ENCODE measurements at regions not wholly inside any gene's neighbourhood (a gene's known extent, or its start where the extent isn't known, plus 50 kb on each side); places are given as distances from the start of the nearest gene placed in this dataset.

- Histone ChIP-seq H3K27ac (ENCODE audit: insufficient read depth, low read length) (no peak overlapping the region), H4K20me1 (ENCODE audit: insufficient read depth, low read length) (no peaks in the 10 kb centered on the region), H3K27me3 (ENCODE audit: control insufficient read depth, insufficient read depth, low read length) (no peaks in the 10 kb centered on the region), H4K5ac (ENCODE audit: low read depth, low read length) (no peak overlapping the region), H3K4me3 (ENCODE audit: insufficient read depth, low read depth, low read length) (no peak overlapping the region), H3K4me2 (ENCODE audit: low read depth, low read length) (no peak overlapping the region), H2BK15ac (ENCODE audit: low read depth, low read length) (no peak overlapping the region), H3K79me1 (ENCODE audit: low read depth in 1 of 2, low read length in 2 of 2) (no peaks in the 10 kb centered on the region), H4K91ac (ENCODE audit: insufficient read depth, low read depth, low read length) (no peak overlapping the region), H2AK9ac (replicated peaks; ENCODE audit: low read depth, low read length, poor library complexity) (no peak overlapping the region), H3K4ac (ENCODE audit: low read depth, low read length) (no peak overlapping the region), H3K23ac (ENCODE audit: low read depth, low read length) (no peak overlapping the region), H2BK20ac (ENCODE audit: low read depth, low read length) (no peak overlapping the region), H4K8ac (ENCODE audit: low read depth in 2 of 2, low read length in 2 of 2) (no peak overlapping the region), H3K36me3 (ENCODE audit: control insufficient read depth, insufficient read depth, low read length) (no peaks in the 10 kb centered on the region), H2BK5ac (ENCODE audit: low read depth, low read length, poor library complexity, severe bottlenecking) (no peak overlapping the region), H3K9me1 (ENCODE audit: insufficient read depth, low read length) (no peaks in the 10 kb centered on the region), H3K4me1 (ENCODE audit: control insufficient read depth, insufficient read depth, low read length) (no peaks in the 10 kb centered on the region), H2AFZ (replicated peaks; ENCODE audit: low read length, poor library complexity) (no peak overlapping the region), H3K56ac (ENCODE audit: extremely low read depth, insufficient read depth, low read length) (no peak overlapping the region), H2AK5ac (ENCODE audit: low read depth, low read length) (no peak overlapping the region), H2BK120ac (ENCODE audit: low read depth, low read length) (no peak overlapping the region), H3K14ac (replicated peaks; ENCODE audit: low read depth, low read length) (no peak overlapping the region), H3K18ac (ENCODE audit: low read depth, low read length) (no peak overlapping the region), H3K9ac (ENCODE audit: low read depth, low read length) (no peak overlapping the region), H3K9me3 (ENCODE audit: control insufficient read depth, insufficient read depth, low read length) (no peaks in the 10 kb centered on the region)
- CTCF ChIA-PET, result no interaction called here
- dilution Hi-C loops (cut with HindIII; ENCODE audit: low sequenced_read_pairs, unreplicated experiment), result no loop called here
- no CpG with 5 or more reads among the region's 1 CpG for WGBS, 2 experiments (ENCODE audit: extremely low coverage in 2 of 2, insufficient read length in 1 of 2)
- DNase-seq (no peak), ATAC-seq (ENCODE audit: low read depth) (no peak)
- BruUV-seq (replicated peaks), result no TSS peak
- TF ChIP-seq MXI1 (IDR thresholded peaks at IDR 0.05; ENCODE audit: borderline replicate concordance, low read depth, low read length) (no peak), RCOR1 (IDR thresholded peaks at IDR 0.05; ENCODE audit: insufficient replicate concordance, low read length) (no peak), CHD1 (IDR thresholded peaks at IDR 0.05; ENCODE audit: low read depth, low read length) (no peak), RAD21 (IDR thresholded peaks at IDR 0.05; ENCODE audit: low read length) (no peak), MAFK (IDR thresholded peaks at IDR 0.05; ENCODE audit: low read depth, low read length) (no peak), RFX5 (IDR thresholded peaks at IDR 0.05; ENCODE audit: low read depth, low read length) (no peak), BHLHE40 (IDR thresholded peaks at IDR 0.05; ENCODE audit: low read depth, low read length) (no peak), SMC3 (IDR thresholded peaks at IDR 0.05; ENCODE audit: low read depth, low read length) (no peak), CEBPB (IDR thresholded peaks at IDR 0.05; ENCODE audit: low read depth, low read length) (no peak), NFE2L2 (IDR thresholded peaks at IDR 0.05; ENCODE audit: low read depth, low read length) (no peak), POLR2A (IDR thresholded peaks at IDR 0.05; ENCODE audit: low read depth, low read length) (no peak), FOS (IDR thresholded peaks at IDR 0.05; ENCODE audit: low read depth, low read length) (no peak), MAZ (IDR thresholded peaks at IDR 0.05; ENCODE audit: borderline replicate concordance, low read depth, low read length) (no peak)
- TF ChIP-seq, protein P1, sequence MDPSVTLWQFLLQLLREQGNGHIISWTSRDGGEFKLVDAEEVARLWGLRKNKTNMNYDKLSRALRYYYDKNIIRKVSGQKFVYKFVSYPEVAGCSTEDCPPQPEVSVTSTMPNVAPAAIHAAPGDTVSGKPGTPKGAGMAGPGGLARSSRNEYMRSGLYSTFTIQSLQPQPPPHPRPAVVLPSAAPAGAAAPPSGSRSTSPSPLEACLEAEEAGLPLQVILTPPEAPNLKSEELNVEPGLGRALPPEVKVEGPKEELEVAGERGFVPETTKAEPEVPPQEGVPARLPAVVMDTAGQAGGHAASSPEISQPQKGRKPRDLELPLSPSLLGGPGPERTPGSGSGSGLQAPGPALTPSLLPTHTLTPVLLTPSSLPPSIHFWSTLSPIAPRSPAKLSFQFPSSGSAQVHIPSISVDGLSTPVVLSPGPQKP (IDR thresholded peaks at IDR 0.05; ENCODE audit: borderline replicate concordance, low read depth, low read length), result no peak
- TF ChIP-seq, protein P2, sequence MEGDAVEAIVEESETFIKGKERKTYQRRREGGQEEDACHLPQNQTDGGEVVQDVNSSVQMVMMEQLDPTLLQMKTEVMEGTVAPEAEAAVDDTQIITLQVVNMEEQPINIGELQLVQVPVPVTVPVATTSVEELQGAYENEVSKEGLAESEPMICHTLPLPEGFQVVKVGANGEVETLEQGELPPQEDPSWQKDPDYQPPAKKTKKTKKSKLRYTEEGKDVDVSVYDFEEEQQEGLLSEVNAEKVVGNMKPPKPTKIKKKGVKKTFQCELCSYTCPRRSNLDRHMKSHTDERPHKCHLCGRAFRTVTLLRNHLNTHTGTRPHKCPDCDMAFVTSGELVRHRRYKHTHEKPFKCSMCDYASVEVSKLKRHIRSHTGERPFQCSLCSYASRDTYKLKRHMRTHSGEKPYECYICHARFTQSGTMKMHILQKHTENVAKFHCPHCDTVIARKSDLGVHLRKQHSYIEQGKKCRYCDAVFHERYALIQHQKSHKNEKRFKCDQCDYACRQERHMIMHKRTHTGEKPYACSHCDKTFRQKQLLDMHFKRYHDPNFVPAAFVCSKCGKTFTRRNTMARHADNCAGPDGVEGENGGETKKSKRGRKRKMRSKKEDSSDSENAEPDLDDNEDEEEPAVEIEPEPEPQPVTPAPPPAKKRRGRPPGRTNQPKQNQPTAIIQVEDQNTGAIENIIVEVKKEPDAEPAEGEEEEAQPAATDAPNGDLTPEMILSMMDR (conservative IDR thresholded peaks at IDR 0.05; ENCODE audit: low read depth, low read length), result no peak
- TF ChIP-seq, protein P3, sequence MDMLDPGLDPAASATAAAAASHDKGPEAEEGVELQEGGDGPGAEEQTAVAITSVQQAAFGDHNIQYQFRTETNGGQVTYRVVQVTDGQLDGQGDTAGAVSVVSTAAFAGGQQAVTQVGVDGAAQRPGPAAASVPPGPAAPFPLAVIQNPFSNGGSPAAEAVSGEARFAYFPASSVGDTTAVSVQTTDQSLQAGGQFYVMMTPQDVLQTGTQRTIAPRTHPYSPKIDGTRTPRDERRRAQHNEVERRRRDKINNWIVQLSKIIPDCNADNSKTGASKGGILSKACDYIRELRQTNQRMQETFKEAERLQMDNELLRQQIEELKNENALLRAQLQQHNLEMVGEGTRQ (IDR thresholded peaks at IDR 0.05; ENCODE audit: low read depth, low read length), result no peak
- intact Hi-C loops (cut with micrococcal nuclease), result no loop called here
- POLR2A ChIA-PET (ENCODE audit: unreplicated experiment), result no interaction called here
- in situ Hi-C loops (cut with MboI; ENCODE audit: low sequenced_read_pairs), result no loop called here
Measured at GRCh38 chr4:12324965-12325364, 896.3 kb upstream of the HS3ST1 start.
